OCI-LY3 (cell line): ENCODE measurements at regions not wholly inside any gene's neighbourhood (a gene's known extent, or its start where the extent isn't known, plus 50 kb on each side); places are given as distances from the start of the nearest gene placed in this dataset.

ENCODE experiments used
- CTCF ChIP-seq: fragments of 200-600, 300-600 bp; sonication (generic); IDR thresholded peaks from 2 replicates; pipeline ENCODE4 v1.5.1; 2014; ENCODE audit warnings: antibody characterized with exemption, low read length, low read depth
- EZH2phosphoT487 ChIP-seq: fragments of 200-600 bp; shearing (Covaris generic); IDR thresholded peaks from 2 replicates; pipeline ENCODE4 v1.6.1; 2018; ENCODE audit warnings: antibody characterized with exemption, mixed run types, low read depth

- TF ChIP-seq CTCF (no peak), EZH2phosphoT487 (no peak)
Measured at GRCh38 chrX:116618546-116618945, 155.8 kb upstream of the CT83 start.
